ENCODE measurements at regions not wholly inside any gene's neighbourhood (a gene's known extent, or its start where the extent isn't known, plus 50 kb on each side); places are given as distances from the start of the nearest gene placed in this dataset.

GRCh38 chr5:9743507-9743906, 113.4 kb upstream of the TAS2R1 start:
- Histone ChIP-seq H3K4me1 (ENCODE audit: control insufficient read depth, extremely low read depth, insufficient read depth, low read length) (no peaks in the 10 kb centered on the region), H3K27ac (ENCODE audit: control insufficient read depth, insufficient read depth, low read length) (no peak overlapping the region), H3K9ac (ENCODE audit: control insufficient read depth, extremely low read depth, insufficient read depth, low read length) (no peak overlapping the region), H3K4me3 (ENCODE audit: control insufficient read depth in 2 of 3, extremely low read depth in 1 of 3, insufficient read depth in 2 of 3, low read depth in 1 of 3, low read length in 3 of 3) (no peak overlapping the region), H3K36me3 (ENCODE audit: control insufficient read depth in 2 of 2, extremely low read depth in 1 of 2, insufficient read depth in 2 of 2, low read length in 2 of 2) (no peaks in the 10 kb centered on the region), H4K20me1 (ENCODE audit: control insufficient read depth, extremely low read depth, insufficient read depth, low read length) (no peaks in the 10 kb centered on the region), H3K27me3 (ENCODE audit: control insufficient read depth, extremely low read depth, insufficient read depth, low read length) (no peaks in the 10 kb centered on the region), H3K9me3 (ENCODE audit: control insufficient read depth, low read depth, low read length) (no peaks in the 10 kb centered on the region), H2AFZ (ENCODE audit: control insufficient read depth, low read length) (no peak overlapping the region), H3K9me1 (ENCODE audit: control insufficient read depth, extremely low read depth, insufficient read depth, low read length) (no peaks in the 10 kb centered on the region), H3K79me2 (ENCODE audit: control insufficient read depth, insufficient read depth, low read length) (no peaks in the 10 kb centered on the region), H3K4me2 (ENCODE audit: control insufficient read depth, extremely low read depth, insufficient read depth, low read depth, low read length) (no peak overlapping the region)
- FAIRE-seq (no peak), DNase-seq (ENCODE audit: low read depth, low spot score) (no peak)
- TF ChIP-seq CTCF (optimal IDR thresholded peaks at IDR 0.05 in 1 of 3, IDR thresholded peaks at IDR 0.05 in 1 of 3, conservative IDR thresholded peaks at IDR 0.05 in 1 of 3; ENCODE audit: extremely low read depth in 1 of 3, insufficient read depth in 2 of 3, low read length in 3 of 3) = no peak
- dilution Hi-C loops (cut with MboI; ENCODE audit: extremely low pct_ligation_motif_present, low sequenced_read_pairs) = no loop called here

- H3K36me3 ChIP-seq (ENCODE audit: control insufficient read depth in 2 of 2, extremely low read depth in 1 of 2, insufficient read depth in 2 of 2, low read length in 2 of 2) = no peaks in the 10 kb centered on the region
- no peak overlapping the region for H3K4me2 ChIP-seq (ENCODE audit: control insufficient read depth, extremely low read depth, insufficient read depth, low read depth, low read length)
- H3K79me2 ChIP-seq (ENCODE audit: control insufficient read depth, insufficient read depth, low read length) = no peaks in the 10 kb centered on the region
- no peak for DNase-seq (ENCODE audit: low read depth, low spot score)
- dilution Hi-C loops (cut with MboI; ENCODE audit: extremely low pct_ligation_motif_present, low sequenced_read_pairs) = no loop called here
- H3K9ac ChIP-seq (ENCODE audit: control insufficient read depth, extremely low read depth, insufficient read depth, low read length) = no peak overlapping the region
- no peak overlapping the region for H3K27ac ChIP-seq (ENCODE audit: control insufficient read depth, insufficient read depth, low read length)
- H4K20me1 ChIP-seq (ENCODE audit: control insufficient read depth, extremely low read depth, insufficient read depth, low read length) = no peaks in the 10 kb centered on the region
- TF ChIP-seq CTCF (optimal IDR thresholded peaks at IDR 0.05 in 1 of 3, IDR thresholded peaks at IDR 0.05 in 1 of 3, conservative IDR thresholded peaks at IDR 0.05 in 1 of 3; ENCODE audit: extremely low read depth in 1 of 3, insufficient read depth in 2 of 3, low read length in 3 of 3) = no peak
- no peak for TF ChIP-seq EZH2 (IDR thresholded peaks at IDR 0.05; ENCODE audit: low read length)
- no peaks in the 10 kb centered on the region for H3K9me3 ChIP-seq (ENCODE audit: control insufficient read depth, low read depth, low read length)
- FAIRE-seq = no peak
- no peaks in the 10 kb centered on the region for H3K27me3 ChIP-seq (ENCODE audit: control insufficient read depth, extremely low read depth, insufficient read depth, low read length)
- no peak overlapping the region for H2AFZ ChIP-seq (ENCODE audit: control insufficient read depth, low read length)
- H3K4me1 ChIP-seq (ENCODE audit: control insufficient read depth, extremely low read depth, insufficient read depth, low read length) = no peaks in the 10 kb centered on the region
- H3K9me1 ChIP-seq (ENCODE audit: control insufficient read depth, extremely low read depth, insufficient read depth, low read length) = no peaks in the 10 kb centered on the region
- H3K4me3 ChIP-seq (ENCODE audit: control insufficient read depth in 2 of 3, extremely low read depth in 1 of 3, insufficient read depth in 2 of 3, low read depth in 1 of 3, low read length in 3 of 3) = no peak overlapping the region
Observed at GRCh38 chr5:9742848-9743247, 112.7 kb upstream of the TAS2R1 start.
